ENCODE measurements at regions not wholly inside any gene's neighbourhood (a gene's known extent, or its start where the extent isn't known, plus 50 kb on each side); places are given as distances from the start of the nearest gene placed in this dataset.
"Not testable (repeated sequence)": the region's sequence is repeated elsewhere in the genome, so short reads cannot be mapped to it uniquely, and the experiment has no call there.

DNA sequence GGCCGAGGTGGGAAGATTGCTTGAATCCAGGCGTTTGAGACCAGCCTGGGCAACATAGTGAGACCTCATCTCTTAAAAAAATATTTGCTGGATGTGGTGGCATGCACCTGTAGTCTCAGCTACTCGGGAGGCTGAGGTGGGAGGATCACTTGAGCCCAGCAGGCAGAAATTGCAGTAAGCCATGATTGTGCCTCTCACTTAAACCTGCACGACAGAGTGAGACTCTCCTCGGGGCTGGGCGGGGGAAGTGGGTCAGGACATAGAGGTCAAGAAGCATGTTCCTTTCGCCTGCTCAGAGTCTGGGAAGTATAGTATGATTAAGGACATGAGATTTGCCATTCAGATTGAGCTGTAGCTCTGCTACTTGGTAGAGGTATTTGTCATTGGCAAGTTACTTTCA, 52.3 kb downstream of the SEPTIN7 start:
- not testable (repeated sequence) for DNase-seq

DNA sequence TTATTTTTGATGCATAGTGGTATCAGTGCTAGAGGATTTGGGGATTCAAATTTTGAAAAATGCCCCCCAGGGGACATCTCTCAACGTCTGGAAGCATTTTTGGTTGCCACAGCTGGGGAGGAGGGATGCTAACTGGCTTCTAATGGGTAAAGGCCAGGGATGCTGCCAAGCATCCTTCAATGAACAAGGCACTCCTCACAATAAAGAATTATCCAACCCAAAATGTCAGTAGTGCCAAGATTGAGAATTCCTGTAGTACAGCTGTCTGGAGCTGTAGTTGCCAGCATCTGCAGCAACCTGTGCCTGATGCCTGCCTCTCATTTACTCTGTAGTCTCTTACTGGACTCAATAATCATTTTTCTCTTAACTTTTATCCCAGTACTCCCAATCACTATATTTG, 53.5 kb downstream of the SEPTIN7 start:
- DNase-seq: no peak

DNA sequence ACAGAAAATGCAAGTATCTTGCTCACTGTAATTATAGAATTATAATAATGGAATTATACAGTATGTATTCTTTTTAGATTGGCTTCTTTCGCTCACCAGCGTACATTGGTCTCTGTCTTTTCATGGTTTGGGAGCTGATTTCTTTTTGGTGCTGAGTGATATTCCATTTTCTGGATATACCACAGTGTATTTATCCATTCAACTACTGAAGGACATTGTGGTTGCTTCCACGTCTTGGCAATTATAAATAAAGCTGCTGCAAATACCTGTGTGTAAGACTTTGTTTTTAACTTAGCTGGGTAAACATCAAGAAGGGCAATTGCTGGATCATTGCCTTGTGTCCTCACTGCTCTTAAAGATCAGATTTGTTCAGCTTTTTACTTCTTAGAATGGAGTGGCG, 55.3 kb downstream of the SEPTIN7 start:
- no peak for DNase-seq

- DNase-seq: no peak
These were observed 59.8 kb downstream of the SEPTIN7 start for GRCh38 chr7:35860664-35861063.

- DNase-seq: no peak
These were observed 64.4 kb downstream of the SEPTIN7 start for GRCh38 chr7:35865287-35865686.

- DNase-seq: no peak
These were observed 65.3 kb downstream of the SEPTIN7 start for GRCh38 chr7:35866186-35866585.

DNA sequence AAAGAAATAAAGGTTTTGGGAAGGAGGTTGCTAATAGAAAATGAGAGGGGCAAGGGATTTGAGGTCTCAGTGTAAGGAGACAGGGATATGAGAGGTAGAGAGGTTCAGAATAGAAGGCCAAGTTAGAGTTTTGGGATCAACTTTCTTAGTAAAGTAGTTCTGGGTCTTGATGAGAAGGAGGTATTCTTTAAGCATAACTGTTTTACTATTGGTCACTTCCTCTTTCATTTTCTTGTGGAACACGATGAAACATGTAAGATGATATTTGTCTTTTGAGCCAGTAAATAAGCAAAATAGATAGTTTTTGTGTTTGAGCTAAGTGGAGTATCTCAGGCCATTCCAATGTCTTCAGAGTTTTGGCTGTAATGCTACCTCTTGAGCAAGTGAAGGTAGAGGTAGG, 68.3 kb downstream of the SEPTIN7 start:
- not testable (repeated sequence) for DNase-seq

DNA sequence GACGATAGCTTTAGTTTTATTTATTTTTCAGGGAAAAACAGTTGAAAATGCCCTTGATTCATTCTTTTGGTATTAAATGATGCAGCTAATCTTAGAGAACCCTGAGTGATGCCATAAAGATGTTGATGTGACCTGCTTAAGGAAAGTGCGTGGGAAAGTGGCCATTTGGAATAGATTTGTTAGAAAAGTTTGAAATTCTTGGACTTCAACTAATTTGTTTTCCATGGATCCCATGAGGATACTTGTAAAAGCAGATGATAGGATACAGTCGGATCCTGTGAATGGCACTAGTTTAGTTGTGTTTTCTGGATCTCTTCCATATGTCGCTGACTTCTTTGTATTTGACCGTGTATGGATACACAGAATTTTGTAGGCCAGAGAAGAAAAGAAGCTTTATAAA, 69.0 kb downstream of the SEPTIN7 start:
- DNase-seq: no peak

DNA sequence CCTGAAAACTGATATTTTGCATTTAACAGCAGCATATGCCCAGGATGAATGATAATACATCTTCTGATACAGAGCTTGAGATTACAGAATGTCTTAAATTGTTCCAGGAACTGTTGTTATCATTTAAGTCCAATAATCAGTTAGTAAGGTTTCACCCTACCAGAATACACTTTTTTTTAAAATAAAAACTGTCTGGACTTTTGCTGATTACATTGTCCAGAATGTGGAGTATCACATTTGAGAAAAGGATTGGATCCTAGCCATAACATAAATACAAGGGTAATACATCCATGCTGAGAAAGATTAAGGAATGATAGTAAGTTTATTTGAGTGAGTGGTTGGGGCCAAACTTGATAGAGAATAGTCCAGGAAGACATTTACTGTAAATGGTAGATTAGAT, 71.0 kb downstream of the SEPTIN7 start:
- no peak for DNase-seq

GRCh38 chr7:35874886-35875285, 74.0 kb downstream of the SEPTIN7 start:
- DNase-seq: no peak

- DNase-seq: no peak
These were observed 74.4 kb downstream of the SEPTIN7 start for GRCh38 chr7:35875292-35875691.

GRCh38 chr7:35878351-35878750, 77.5 kb downstream of the SEPTIN7 start:
- DNase-seq: no peak

DNA sequence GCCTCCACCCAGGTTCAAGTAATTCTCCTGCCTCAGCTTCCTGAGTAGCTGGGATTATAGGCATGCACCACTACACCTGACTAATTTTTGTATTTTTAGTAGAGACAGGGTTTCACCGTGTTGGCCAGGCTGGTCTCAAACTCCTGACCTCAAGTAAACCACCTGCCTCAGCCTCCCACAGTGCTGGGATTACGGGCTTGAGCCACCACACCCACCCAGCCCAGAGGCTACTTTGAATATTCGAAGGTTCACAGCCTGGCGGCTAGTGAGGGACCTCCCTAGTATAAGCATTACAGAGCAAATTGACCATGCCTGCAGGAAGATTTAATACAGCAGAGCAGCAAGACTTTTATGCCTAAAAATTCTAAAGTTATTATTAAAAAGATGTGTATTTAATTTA, 86.6 kb downstream of the SEPTIN7 start:
- DNase-seq: not testable (repeated sequence)

DNA sequence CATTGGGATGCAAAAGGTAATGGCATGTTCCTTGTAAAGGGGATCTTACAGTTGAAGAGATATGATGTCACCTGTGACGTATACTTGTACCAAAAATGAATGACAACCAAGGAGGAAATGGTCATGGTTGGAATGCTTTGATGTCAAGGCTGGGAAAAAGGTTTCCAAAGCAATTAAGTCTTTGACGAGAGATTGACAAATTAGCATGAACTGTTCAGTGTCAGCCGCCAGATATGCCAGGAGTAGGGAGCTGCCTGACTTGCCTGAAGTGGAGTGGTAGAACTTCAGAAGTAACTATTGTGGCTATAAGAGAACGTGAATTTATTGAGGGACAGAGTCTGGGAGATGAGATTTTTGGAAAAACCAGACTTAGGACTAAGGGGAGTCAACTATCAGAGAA, 88.1 kb downstream of the SEPTIN7 start:
- no peak for DNase-seq

DNA sequence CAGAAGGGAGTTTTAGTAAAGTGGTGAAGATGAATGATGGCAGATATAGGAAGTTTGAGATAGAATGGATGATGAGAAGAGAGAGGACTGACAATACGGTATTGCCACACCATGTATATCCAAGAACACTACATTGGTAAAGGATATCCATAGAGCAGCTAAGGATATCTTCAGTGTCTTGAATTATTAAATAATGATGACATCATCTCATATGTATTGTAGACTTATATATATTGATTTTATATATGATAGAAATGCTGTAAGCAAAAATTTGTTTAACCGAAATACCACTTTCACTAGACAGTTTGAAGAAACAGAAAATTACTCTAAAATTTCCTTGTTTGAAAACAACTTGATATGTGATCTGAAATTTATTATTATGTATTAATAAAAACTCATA, 89.0 kb downstream of the SEPTIN7 start:
- DNase-seq: no peak

GRCh38 chr7:35891004-35891830, 90.4 kb downstream of the SEPTIN7 start:
- no peak for DNase-seq

GRCh38 chr7:35893649-35894048, 92.8 kb downstream of the SEPTIN7 start:
- DNase-seq: no peak

DNA sequence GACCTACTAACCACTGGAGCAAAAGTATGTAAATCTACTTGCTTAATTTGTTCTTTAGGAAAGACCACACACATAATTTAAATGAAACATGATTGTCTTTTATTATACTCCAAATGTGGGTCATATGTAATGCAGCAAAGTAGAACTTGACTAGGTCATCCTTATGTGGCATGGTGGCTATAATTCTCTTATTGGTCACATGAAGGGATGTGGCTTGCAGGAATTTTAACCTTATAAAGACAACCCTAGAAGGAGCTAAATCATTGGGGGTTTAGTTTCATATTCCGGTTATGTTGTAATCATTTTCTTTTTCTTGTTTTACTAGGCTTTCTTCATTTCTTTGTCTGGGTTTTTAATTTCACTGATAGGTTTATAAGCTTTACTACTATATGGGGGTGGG, 93.9 kb downstream of the SEPTIN7 start:
- DNase-seq: no peak

- DNase-seq: no peak
These were observed 99.8 kb downstream of the SEPTIN7 start for GRCh38 chr7:35900651-35901050.

DNA sequence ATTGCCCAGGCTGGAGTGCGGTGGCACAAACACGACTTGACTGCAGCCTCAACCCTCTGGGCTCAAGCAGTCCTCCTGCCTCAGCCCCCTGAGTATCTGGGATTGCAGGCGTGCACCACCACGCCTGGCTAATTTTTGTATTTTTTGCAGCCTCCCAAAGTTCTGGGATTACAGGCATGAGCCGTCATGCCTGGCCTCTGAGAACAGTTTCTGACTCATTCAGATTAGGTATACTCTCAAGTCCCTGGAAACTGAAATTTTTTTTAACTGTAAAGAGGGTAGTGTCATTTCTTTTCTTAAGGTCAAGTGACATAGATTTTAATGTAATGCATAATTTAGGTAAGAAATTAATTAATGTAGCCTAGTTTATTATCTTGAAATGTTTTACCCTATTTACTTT, 104.7 kb downstream of the SEPTIN7 start:
- DNase-seq: no peak

- peak; percentile 42 for DNase-seq
These were observed 105.5 kb downstream of the SEPTIN7 start for GRCh38 chr7:35906191-35906908.

DNA sequence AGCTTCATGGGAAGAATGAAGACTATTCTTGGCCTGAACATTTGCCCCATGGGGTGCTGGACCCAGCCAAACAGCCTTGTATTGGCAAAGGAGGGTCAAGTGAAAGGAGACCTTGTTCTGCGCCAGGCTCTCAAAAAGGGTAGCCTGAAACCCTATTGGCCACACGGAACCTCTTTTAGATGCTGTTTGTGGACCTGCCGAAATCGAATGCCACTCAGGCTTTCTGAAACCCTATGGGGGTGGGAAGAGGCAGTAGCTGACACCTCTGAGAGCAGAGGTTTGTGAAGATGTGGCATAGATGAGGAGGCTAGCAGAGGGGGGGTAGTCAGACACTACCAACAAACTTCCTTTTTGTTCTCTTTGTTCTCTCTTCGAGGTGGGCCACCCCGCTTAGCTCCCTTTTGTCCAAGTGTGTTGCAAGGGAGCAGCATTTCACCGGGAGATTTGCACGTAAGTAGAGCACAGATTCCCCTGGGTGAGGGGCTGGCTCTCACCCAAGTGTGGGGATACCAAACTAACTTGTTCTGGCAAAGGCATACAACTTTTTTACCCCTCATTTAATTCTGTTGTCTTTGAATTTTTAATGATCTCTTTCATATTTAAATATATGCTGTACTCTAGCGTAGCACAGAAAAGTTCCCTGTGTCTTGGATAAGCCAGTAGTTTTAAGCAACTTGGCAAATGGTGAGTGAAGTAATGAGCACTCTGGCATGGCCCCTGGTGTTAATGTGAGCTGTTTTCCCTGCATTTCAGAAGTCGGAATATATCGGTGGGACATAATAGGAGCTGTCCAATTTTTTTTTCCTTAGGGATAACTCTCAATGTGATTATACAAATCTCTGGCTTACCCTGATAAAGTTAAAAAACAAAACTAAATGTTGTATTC, 107.7 kb downstream of the SEPTIN7 start:
- no peak for DNase-seq

DNA sequence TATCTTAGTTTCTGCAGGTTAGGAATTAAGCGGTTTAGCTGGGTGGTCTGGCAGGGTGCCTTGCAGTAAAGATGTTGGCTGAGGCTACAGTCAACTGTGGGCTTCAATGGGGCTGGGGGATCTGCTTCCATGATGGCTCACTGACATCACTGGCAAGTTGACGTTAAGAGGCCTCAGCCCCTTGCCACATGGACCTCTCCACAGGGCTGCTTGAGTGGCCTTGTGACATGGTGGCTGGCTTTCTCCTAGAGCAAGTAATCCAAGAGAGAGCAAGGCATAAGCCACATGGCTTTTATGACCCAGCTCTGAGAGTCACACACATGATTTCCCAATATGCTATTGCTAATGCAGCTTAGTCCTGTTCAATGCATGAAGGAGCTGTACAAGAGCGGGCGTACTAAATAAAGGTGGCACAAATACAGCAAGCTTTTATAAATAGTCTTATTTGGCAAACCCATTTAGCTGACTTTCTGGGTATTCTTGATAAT, 109.1 kb downstream of the SEPTIN7 start:
- no peak for DNase-seq

Data from GF-D8 (cell line).